Caco-2 (cell line): ENCODE measurements at regions not wholly inside any gene's neighbourhood (a gene's known extent, or its start where the extent isn't known, plus 50 kb on each side); places are given as distances from the start of the nearest gene placed in this dataset.

ENCODE experiments used
- BruUV-seq: library from RNA; stranded (reverse); fragments of 400-500 nt; replicated peaks from 2 replicates; lab custom pipeline; 2021; lab: Mats Ljungman, UMichigan
- CTCF ChIA-PET: fragments of 300-600 bp; sonication (Branson Sonifier 250); formaldehyde crosslinking; loops from one replicate; lab custom pipeline; 2022; ENCODE audit warnings: antibody characterized with exemption; lab: Charles Lee
- POLR2A ChIA-PET: fragments of 300-600 bp; sonication (Branson Sonifier 250); formaldehyde crosslinking; loops from one replicate; lab custom pipeline; 2022; ENCODE audit warnings: antibody characterized with exemption; lab: Charles Lee
- DNase-seq, 2 experiments: peaks; one replicate each; pipeline versions ENCODE4 v3.0.0 to v3.0.0-alpha.2; 2020 to 2022
- H3K27me3 ChIP-seq: replicated peaks from 2 replicates; pipeline ENCODE4 v1.6.0; 2011; ENCODE audit warnings: low read length; ENCODE audit not compliant: control insufficient read depth, insufficient read depth
- H3K36me3 ChIP-seq: 2 replicates; pipeline ENCODE4 v1.5.1; 2011; ENCODE audit warnings: low read length; ENCODE audit not compliant: control insufficient read depth, insufficient read depth
- H3K4me1 ChIP-seq: fragments of 250-450 bp; sonication (Bioruptor Pico); 2 replicates; pipeline ENCODE4 v1.5.1; 2020; ENCODE audit warnings: mild to moderate bottlenecking
- H3K4me3 ChIP-seq: 2 replicates; pipeline ENCODE4 v1.5.1; 2011; ENCODE audit warnings: low read depth, mild to moderate bottlenecking, control low read depth, low read length
- H3K9me3 ChIP-seq: fragments of 250-450 bp; sonication (Bioruptor Pico); 2 replicates; pipeline ENCODE4 v1.5.1; 2020; ENCODE audit warnings: mild to moderate bottlenecking, moderate library complexity
- H3K27ac Mint-ChIP-seq: one replicate; pipeline ENCODE4 v1.8.0; 2022; ENCODE audit warnings: mixed read lengths; ENCODE audit not compliant: unreplicated experiment
- H3K27me3 Mint-ChIP-seq: one replicate; pipeline ENCODE4 v1.8.0; 2022; ENCODE audit warnings: mixed read lengths; ENCODE audit not compliant: insufficient read depth, unreplicated experiment
- H3K36me3 Mint-ChIP-seq: one replicate; pipeline ENCODE4 v1.8.0; 2022; ENCODE audit warnings: mild to moderate bottlenecking, mixed read lengths; ENCODE audit not compliant: insufficient read depth, unreplicated experiment
- H3K4me1 Mint-ChIP-seq: one replicate; pipeline ENCODE4 v1.8.0; 2022; ENCODE audit warnings: low read depth, mixed read lengths; ENCODE audit not compliant: unreplicated experiment
- H3K4me3 Mint-ChIP-seq: one replicate; pipeline ENCODE4 v1.8.0; 2022; ENCODE audit warnings: mild to moderate bottlenecking, moderate library complexity, mixed read lengths; ENCODE audit not compliant: unreplicated experiment
- H3K9me3 Mint-ChIP-seq: one replicate; pipeline ENCODE4 v1.8.0; 2022; ENCODE audit warnings: mixed read lengths; ENCODE audit not compliant: unreplicated experiment
- CTCF ChIP-seq, 2 experiments: fragments of 200-600 bp in 1 of 2; IDR thresholded peaks; 1 replicate in 1 of 2; 2 replicates in 1 of 2; pipeline versions ENCODE4 v1.5.1 to v1.8.0; 2011 to 2022; ENCODE audit warnings: antibody characterized with exemption in 1 of 2, control low read depth in 1 of 2, inconsistent platforms in 1 of 2, low read depth in 1 of 2, low read length in 1 of 2, mild to moderate bottlenecking in 1 of 2, moderate library complexity in 1 of 2; ENCODE audit not compliant: insufficient read depth in 1 of 2, severe bottlenecking in 1 of 2, unreplicated experiment in 1 of 2
- intact Hi-C: fragments of 100-400 bp; cut with micrococcal nuclease; formaldehyde crosslinking; loops from one replicate; pipeline ENCODE4 v1.10.0; 2022; ENCODE audit not compliant: unreplicated experiment

- TF ChIP-seq CTCF (IDR thresholded peaks at IDR 0.05; ENCODE audit: insufficient read depth in 1 of 2, low read depth in 1 of 2, low read length in 1 of 2, severe bottlenecking in 1 of 2, unreplicated experiment in 1 of 2) = no peak
- no peak overlapping the region for H3K4me3 Mint-ChIP-seq
Measured at GRCh38 chr10:35927990-35928488, 285.9 kb upstream of the FZD8 start.

GRCh38 chr10:35927341-35927740 lies 285.2 kb upstream of the FZD8 start:
- no peak for TF ChIP-seq CTCF (IDR thresholded peaks at IDR 0.05; ENCODE audit: insufficient read depth in 1 of 2, low read depth in 1 of 2, low read length in 1 of 2, severe bottlenecking in 1 of 2, unreplicated experiment in 1 of 2)
- intact Hi-C loops = no loop called here
- Histone ChIP-seq H3K36me3 (no peaks in the 10 kb centered on the region), H3K4me1 (no peaks in the 10 kb centered on the region), H3K27me3 (no peaks in the 10 kb centered on the region; the same call in 1 of the 2 replicates), H3K4me3 (no peak overlapping the region), H3K9me3 (no peaks in the 10 kb centered on the region)
- CTCF ChIA-PET = no interaction called here
- H3K4me1 Mint-ChIP-seq = no peaks in the 10 kb centered on the region
- no peaks in the 10 kb centered on the region for H3K9me3 Mint-ChIP-seq
- H3K27me3 Mint-ChIP-seq = peaks cover 17% of the 10 kb centered on the region
- no peak overlapping the region for H3K27ac Mint-ChIP-seq
- no peaks in the 10 kb centered on the region for H3K36me3 Mint-ChIP-seq
- POLR2A ChIA-PET = no interaction called here
- DNase-seq = no peak
- no TSS peak for BruUV-seq
- no peak overlapping the region for H3K4me3 Mint-ChIP-seq

More at GRCh38 chr10:35927990-35928488, 285.9 kb upstream of the FZD8 start:
- Mint-ChIP-seq H3K4me1 (peaks cover 2% of the 10 kb centered on the region), H3K27ac (no peak overlapping the region), H3K27me3 (peaks cover 17% of the 10 kb centered on the region), H3K9me3 (no peaks in the 10 kb centered on the region), H3K36me3 (no peaks in the 10 kb centered on the region)
- CTCF ChIA-PET = no interaction called here
- no peak for DNase-seq
- no peaks in the 10 kb centered on the region for H3K9me3 ChIP-seq
- no TSS peak for BruUV-seq
- H3K27me3 ChIP-seq = no peaks in the 10 kb centered on the region; the same call in 1 of the 2 replicates
- POLR2A ChIA-PET = no interaction called here
- intact Hi-C loops = no loop called here
- H3K36me3 ChIP-seq = no peaks in the 10 kb centered on the region
- peaks cover 4% of the 10 kb centered on the region; the same call in 1 of the 2 replicates for H3K4me1 ChIP-seq
- H3K4me3 ChIP-seq = no peak overlapping the region

GRCh38 chr10:35926846-35927245 lies 284.8 kb upstream of the FZD8 start:
- intact Hi-C loops = no loop called here
- H3K4me3 Mint-ChIP-seq = no peak overlapping the region
- no peaks in the 10 kb centered on the region for H3K9me3 Mint-ChIP-seq
- H3K36me3 Mint-ChIP-seq = no peaks in the 10 kb centered on the region
- ChIA-PET POLR2A (no interaction called here), CTCF (no interaction called here)
- H3K4me1 ChIP-seq = no peaks in the 10 kb centered on the region
- TF ChIP-seq CTCF (IDR thresholded peaks at IDR 0.05; ENCODE audit: insufficient read depth in 1 of 2, low read depth in 1 of 2, low read length in 1 of 2, severe bottlenecking in 1 of 2, unreplicated experiment in 1 of 2) = no peak
- no TSS peak for BruUV-seq
- DNase-seq = no peak
- no peak overlapping the region for H3K4me3 ChIP-seq
- no peak overlapping the region for H3K27ac Mint-ChIP-seq
- H3K27me3 ChIP-seq = no peaks in the 10 kb centered on the region; the same call in 1 of the 2 replicates
- H3K9me3 ChIP-seq = no peaks in the 10 kb centered on the region
- H3K4me1 Mint-ChIP-seq = no peaks in the 10 kb centered on the region
- peaks cover 17% of the 10 kb centered on the region for H3K27me3 Mint-ChIP-seq
- H3K36me3 ChIP-seq = no peaks in the 10 kb centered on the region
